HEK293T (cell line): ENCODE measurements at regions not wholly inside any gene's neighbourhood (a gene's known extent, or its start where the extent isn't known, plus 50 kb on each side); places are given as distances from the start of the nearest gene placed in this dataset.

ENCODE experiments used
- ARNT ChIP-seq: fragments of 450-650 bp; IDR thresholded peaks from 2 replicates; pipeline ENCODE4 v1.6.1; 2017; ENCODE audit warnings: mild to moderate bottlenecking
- FOXA1 ChIP-seq: fragments of 450-650 bp; IDR thresholded peaks from 2 replicates; pipeline ENCODE4 v1.6.1; 2016; ENCODE audit warnings: mild to moderate bottlenecking
- FOXM1 ChIP-seq: fragments of 450-650 bp; IDR thresholded peaks from 2 replicates; pipeline ENCODE4 v1.6.1; 2017; ENCODE audit warnings: mild to moderate bottlenecking, borderline replicate concordance
- LEF1 ChIP-seq: fragments of 450-650 bp; IDR thresholded peaks from 2 replicates; pipeline ENCODE4 v1.6.1; 2017; ENCODE audit warnings: mild to moderate bottlenecking, borderline replicate concordance
- NFRKB ChIP-seq: fragments of 450-650 bp; IDR thresholded peaks from 2 replicates; pipeline ENCODE4 v1.6.1; 2016; ENCODE audit warnings: mild to moderate bottlenecking, moderate library complexity
- SP1 ChIP-seq: fragments of 450-650 bp; IDR thresholded peaks from 2 replicates; pipeline ENCODE4 v1.6.1; 2017
- SUZ12 ChIP-seq: fragments of 450-650 bp; IDR thresholded peaks from 2 replicates; pipeline ENCODE4 v1.6.1; 2016; ENCODE audit warnings: mild to moderate bottlenecking
- TARDBP ChIP-seq: fragments of 450-650 bp; IDR thresholded peaks from 2 replicates; pipeline ENCODE4 v1.6.1; 2016
- ZNF384 ChIP-seq: fragments of 450-650 bp; IDR thresholded peaks from 2 replicates; pipeline ENCODE4 v1.6.1; 2016

DNA sequence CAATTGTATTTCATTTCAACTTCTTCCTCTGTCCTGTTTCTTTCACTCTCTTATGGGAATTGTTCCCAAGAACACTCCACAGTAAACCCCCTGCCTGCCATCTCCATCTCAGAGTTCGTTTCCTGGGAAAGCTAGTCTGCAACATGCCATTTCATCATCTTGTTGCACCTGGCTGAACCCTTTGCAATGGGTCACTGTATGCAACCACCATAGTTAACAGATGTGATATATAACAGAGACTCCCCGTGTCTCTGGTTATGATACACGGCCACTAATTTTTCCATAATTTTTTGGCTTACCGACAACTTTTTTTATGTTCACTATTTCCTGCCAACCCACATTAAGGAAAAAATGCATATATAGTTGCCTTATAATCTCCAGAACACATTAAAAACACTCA, 95.5 kb downstream of the CHST2 start:
- TF ChIP-seq SUZ12 (no peak), LEF1 (no peak), ARNT (no peak), TARDBP (no peak), ZNF384 (no peak), SP1 (no peak), FOXA1 (no peak), FOXM1 (no peak), NFRKB (no peak)
